ENCODE measurements at regions not wholly inside any gene's neighbourhood (a gene's known extent, or its start where the extent isn't known, plus 50 kb on each side); places are given as distances from the start of the nearest gene placed in this dataset.
"Not testable (repeated sequence)": the region's sequence is repeated elsewhere in the genome, so short reads cannot be mapped to it uniquely, and the experiment has no call there.

- no peak for DNase-seq
Observed at GRCh38 chrX:13476384-13476783, 93.0 kb upstream of the EGFL6 start.

DNA sequence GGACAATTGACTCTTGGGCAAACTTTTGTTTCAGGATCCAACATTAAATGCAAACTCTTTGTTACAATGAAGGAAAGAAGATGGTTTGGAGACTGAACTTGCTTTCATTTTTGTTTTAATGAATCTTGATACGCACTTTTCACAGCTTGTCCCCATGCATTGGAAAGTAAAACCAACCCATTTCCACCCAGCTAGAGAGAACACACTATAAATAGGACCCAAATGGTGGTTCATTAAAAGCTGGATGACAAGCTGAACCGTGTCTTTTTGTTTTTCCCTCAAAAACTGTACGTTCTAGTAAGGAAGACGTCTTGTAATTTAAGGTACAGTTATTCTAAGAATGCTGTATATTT, 95.3 kb upstream of the EGFL6 start:
- DNase-seq, result no peak

DNA sequence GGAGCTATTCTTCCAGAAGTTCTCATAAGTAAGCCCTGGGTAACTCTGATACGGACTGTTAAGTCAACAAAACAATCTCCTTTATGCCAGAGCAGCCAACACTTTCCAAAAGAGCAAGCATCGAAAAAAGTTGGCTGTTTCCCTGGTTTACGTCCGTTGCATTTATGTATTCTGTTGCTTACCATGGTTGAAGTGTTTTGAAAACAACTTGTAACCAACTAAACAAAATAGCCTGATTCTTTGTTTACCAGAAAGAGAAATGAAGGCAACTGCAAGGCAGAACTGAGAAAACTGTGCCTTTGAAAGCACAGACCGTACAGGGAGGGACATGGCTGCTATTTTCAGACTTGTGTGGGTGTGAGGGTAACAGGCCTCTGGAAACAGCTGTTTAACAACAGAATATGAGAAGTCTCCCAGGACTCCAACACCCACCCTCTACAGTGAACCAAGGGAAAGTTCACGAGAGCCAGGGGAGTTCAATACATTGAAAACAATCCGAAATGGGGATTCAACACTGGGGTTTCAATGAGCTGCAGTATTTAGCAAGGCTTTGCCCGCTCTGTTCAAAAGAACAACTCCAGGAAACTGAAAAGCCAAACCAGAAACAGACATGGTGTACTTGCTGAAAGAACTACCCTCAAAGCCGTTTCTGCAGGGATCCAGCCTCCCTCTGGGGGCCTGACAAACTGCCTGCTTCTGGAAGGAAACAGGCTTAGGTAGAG, 95.8 kb upstream of the EGFL6 start:
- DNase-seq, result no peak

DNA sequence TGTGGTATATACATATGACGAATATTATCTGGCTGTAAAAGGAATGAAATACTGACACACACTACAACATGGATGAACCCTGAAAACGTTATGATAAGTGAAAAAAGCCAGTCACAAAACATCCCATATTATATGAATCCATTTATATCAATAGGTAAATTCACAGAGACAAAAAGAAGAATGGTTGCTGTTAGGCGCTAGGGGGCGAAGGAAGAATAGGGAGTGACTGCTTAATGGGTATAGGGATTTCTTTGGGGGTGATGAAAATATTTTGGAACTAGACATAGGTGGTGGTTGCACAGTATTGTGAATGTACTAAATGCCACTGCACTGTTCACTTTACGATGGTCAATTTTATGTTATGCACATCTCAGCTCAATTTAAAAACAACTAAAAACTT, 96.4 kb upstream of the EGFL6 start:
- DNase-seq, result no peak

GRCh38 chrX:13471269-13471668, 98.1 kb upstream of the EGFL6 start:
- DNase-seq, result no peak

DNA sequence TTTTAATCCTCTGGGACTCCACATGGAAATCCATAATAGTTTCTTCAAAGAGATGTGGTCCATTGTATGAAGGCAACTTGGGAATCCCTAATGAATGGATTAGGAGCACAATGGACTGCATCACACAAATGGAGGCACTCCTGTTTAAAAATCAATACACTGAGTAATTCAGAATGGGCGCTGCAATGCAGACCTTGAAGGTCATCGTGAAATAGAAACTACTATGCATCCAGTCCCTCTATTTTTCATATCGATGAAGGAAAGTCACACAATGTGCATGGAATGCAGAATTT, 98.8 kb upstream of the EGFL6 start:
- no peak for DNase-seq

DNA sequence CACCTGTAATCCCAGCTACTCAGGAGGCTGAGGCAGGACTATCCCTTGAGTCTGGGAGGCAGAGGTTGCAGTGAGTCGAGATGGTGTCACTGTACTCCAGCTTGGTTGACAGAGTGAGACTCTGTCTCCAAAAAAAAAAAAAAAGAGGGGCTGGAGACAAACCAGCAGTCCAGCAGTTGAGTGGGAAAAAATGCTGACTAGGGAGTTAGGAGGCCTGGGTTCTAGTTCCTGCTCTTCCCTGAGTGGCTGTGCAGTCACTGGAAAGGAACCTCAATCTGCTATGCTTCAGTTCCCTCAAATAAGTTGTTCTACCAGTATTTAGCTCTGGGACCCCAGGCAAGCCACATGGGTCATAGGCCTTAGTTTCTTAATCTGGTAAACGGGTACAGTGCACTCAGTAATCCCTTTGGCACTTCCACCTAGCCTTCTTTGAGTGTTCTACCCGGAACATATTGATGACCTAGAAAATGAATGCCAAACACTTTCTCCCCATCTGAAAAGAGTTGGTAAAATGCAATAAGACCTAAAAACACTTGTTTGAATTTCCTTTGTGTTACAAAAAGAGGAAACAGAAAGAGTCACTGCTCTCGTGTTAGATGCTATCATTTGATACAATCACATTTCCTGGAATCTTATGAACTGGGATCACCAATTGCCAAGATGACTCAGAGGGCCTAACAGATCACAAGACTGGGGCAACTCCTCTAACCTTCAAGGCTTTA, 99.3 kb upstream of the EGFL6 start:
- no peak for DNase-seq

- no peak for DNase-seq
Observed at GRCh38 chrX:13468096-13468495, 101.3 kb upstream of the EGFL6 start.

DNA sequence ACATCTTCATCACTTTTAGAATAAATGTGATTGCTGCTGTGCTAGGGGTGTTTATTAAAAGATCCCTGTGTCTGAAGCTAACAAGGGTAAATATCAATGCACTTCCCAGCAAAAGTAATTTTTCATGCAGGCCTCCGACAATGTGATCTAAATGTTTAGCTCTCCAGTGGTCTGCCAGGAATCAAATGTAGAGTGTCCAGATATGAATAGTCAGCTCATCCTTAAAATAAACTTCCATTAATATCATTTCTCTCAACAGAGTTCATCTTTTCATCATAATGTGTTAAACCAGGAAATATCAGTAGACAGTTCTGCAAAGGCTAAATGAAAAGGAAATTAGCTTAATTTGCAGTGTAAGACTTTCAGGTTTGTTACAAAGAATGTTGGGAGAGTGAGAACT, 102.2 kb upstream of the EGFL6 start:
- no peak for DNase-seq

- no peak for DNase-seq
Observed at GRCh38 chrX:13464599-13465275, 104.7 kb upstream of the EGFL6 start.

GRCh38 chrX:13463608-13464007, 105.8 kb upstream of the EGFL6 start:
- DNase-seq, result no peak

- no peak for DNase-seq
Observed at GRCh38 chrX:13452283-13452682, 117.1 kb upstream of the EGFL6 start.

DNA sequence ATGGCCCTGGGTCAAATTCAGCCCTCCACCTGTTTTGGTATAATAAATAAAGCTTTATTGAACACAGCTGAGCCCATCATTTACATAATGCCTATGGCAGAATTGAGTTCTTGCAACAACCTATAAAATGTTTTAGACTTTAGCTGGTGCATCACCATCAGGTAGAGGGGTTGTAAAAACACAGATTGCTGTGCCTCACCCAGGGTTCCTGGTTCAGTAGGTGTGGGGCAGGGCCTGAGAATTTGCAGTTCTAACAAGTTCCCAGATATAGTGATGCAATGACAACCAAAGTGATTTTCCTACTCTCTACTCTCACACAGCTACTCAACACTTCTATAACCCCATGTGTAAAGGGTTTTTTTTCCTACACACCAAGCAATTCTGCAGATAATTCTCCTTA, 120.0 kb upstream of the EGFL6 start:
- no peak for DNase-seq

DNA sequence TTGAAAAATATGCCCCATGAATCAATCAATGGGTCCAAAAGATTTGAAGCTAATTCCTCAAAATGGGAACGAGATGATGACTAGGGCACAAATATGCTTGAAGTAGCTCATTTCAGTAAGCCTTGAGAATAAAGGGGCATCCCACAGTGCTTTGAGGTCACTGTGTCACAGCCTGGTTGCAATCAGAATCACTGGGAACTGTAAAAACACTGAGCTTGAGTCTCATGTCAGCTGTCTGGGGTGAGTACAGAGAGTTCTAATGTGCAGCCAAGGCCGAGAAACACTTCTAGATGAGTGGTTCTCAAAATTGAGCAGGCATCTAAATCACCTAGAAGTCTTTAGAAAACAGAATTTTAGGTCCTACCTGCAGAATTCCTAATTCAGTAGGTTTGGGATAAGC, 120.5 kb upstream of the EGFL6 start:
- no peak for DNase-seq

GRCh38 chrX:13441608-13442007, 121.8 kb upstream of the ATXN3L start:
- DNase-seq, result not testable (repeated sequence)

DNA sequence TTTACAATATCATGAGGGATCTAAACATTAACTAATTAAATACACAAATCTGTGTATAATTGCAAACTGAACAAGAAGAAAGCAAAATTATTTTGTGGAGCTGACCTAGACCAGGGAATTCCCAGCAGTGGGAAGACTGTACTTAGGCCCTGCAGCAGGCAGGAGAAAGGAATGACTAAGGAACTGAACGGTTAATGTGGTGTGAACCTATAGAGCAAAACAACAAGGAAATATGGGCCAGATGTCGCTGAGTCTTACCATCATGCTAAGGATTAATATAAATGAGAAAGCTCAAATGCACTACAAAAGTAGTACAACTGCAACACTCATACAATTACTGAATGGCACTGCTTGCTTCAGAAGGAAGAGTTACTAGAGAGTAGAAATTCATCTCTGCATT, 120.3 kb upstream of the ATXN3L start:
- no peak for DNase-seq

- no peak for DNase-seq
Observed at GRCh38 chrX:13433298-13433605, 113.4 kb upstream of the ATXN3L start.

DNA sequence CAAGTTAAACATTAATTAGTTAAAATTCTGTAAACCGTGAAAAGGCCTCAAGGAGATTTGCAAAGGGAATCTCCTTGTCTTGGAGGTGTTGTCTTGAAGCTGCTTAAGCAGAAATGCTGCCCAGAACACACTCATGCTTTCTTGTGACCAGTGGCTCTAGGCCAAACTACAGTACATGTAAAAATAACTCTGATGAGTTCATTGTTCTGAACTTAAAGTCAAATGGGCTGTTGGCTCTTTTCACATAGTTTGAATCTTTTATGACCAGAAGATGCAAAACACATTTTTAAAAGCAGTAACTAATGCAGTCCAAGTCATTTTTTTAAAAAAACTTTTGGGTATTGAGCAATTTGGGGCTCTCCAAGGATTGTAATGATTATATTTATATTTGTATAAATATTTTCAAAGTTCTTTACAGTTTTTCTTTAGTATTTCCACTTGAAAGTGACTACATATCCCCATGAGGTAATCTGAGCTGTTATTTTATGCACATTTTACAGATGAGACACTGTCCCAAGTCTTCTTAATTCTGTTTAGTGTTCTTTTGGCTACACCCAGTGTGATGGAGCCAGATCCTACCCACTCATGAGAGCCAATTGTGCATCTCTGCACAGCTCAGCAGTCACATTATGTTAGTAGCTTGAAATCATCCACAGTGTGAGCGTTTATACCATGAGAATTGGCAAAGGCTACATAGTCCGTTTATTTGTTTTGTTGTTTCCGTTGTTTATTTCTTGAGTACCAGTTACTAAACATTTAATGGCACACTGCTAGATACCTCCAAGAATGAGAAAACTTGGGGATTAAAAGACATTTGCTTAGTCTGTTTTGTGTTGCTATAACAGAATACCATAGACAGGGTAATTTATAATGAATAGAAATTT, 112.8 kb upstream of the ATXN3L start:
- no peak for DNase-seq

- DNase-seq, result no peak
Observed at GRCh38 chrX:13430136-13430827, 110.4 kb upstream of the ATXN3L start.

DNA sequence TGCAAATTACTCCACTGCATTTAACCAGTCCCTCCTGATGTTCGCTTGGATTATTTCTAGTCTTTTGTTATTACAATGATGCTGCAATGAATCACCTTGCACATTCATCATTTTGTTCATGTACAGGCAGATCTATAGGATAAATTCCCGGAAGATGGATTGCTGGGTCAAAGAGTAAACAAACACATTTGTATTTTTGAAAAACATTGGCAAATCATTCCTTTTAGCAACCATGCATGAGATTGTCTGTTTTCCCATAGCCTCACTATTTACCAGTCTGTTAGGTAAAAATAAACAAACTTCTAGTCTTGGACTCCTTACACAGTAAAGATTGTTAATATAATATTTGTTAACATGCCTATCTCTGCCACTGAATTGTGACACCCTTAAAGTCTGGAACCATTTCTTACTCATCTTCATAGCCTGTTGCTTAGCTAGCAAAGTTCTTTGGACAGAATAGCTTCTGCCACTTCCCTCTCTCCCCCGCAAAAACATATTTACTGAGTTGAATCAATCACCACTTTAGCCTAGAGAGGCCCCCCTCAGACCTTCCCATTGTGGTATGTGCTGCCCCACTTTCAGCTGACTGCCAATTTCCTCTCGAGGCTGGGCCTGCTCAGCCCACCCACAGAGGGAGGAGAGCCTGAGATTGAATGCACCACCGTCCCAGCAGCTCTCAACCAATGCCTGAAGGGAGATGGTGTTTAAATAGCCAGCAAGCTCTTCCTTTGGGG, 108.4 kb upstream of the ATXN3L start:
- DNase-seq, result no peak

DNA sequence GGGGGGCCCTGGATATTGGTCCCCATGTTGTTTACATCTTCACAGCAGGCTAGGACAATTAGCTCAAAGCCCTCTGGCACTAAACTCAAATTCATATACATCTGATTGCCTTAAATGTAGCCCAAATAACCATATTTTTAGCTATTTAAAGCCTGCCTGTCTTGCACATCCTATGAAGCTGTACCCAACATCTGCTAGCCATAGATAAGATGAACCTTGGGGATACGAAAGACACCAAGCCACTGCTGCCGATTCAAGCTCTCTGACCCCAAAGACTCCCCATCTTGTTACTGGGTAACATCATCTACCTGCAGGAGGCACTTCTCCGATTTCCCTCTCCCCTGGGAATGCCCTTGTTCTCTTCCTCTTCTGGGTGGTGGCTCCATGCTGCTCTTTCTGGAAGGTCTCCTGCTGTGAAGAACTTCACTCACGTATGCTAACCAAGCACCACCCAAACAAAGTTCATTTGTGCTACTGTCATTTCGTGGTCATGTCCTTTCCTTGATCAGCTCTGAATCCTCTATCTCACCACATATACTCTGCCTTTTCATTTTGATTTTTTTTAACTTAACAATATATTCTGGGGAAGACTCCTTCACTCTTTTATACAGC, 107.7 kb upstream of the ATXN3L start:
- no peak for DNase-seq
